H1 (cell line): ENCODE measurements at regions not wholly inside any gene's neighbourhood (a gene's known extent, or its start where the extent isn't known, plus 50 kb on each side); places are given as distances from the start of the nearest gene placed in this dataset.

Experiments used
- CTCF ChIA-PET: fragments of 300-600 bp; sonication (Branson Sonifier 250); formaldehyde crosslinking; loops from one replicate; lab custom pipeline; 2021; ENCODE audit not compliant: partially characterized antibody; lab: Charles Lee
- POLR2A ChIA-PET: fragments of 300-600 bp; sonication (Branson Sonifier 250); formaldehyde crosslinking; loops from one replicate; lab custom pipeline; 2021; ENCODE audit warnings: inconsistent platforms; ENCODE audit not compliant: partially characterized antibody; lab: Charles Lee
- DNase-seq, 2 experiments: peaks; one replicate each; pipeline versions ENCODE4 v3.0.0 to v3.0.0-alpha.2; 2010 to 2022; ENCODE audit warnings: low spot score in 2 of 2, low read depth in 1 of 2, mixed read lengths in 1 of 2
- FAIRE-seq: peaks from 2 replicates; lab custom pipeline; 2011; peaks lifted over from hg19 to GRCh38; lab: Jason Lieb, UNC
- H2AFZ ChIP-seq: 2 replicates; pipeline ENCODE4 v1.8.1; 2012; ENCODE audit warnings: low read length, inconsistent platforms
- H2AK5ac ChIP-seq: 2 replicates; pipeline ENCODE4 v1.6.1; 2013; ENCODE audit warnings: low read depth, low read length
- H2BK120ac ChIP-seq: replicated peaks from 2 replicates; pipeline ENCODE3; 2013; ENCODE audit warnings: low read depth, low read length, inconsistent platforms
- H2BK12ac ChIP-seq: 2 replicates; pipeline ENCODE4 v1.6.1; 2013; ENCODE audit warnings: low read depth, low read length
- H2BK15ac ChIP-seq: 2 replicates; pipeline ENCODE4 v1.6.1; 2013; ENCODE audit warnings: low read length
- H2BK20ac ChIP-seq: 2 replicates; pipeline ENCODE4 v1.6.1; 2013; ENCODE audit warnings: low read length
- H2BK5ac ChIP-seq: 2 replicates; pipeline ENCODE4 v1.6.1; 2013; ENCODE audit warnings: low read depth, low read length
- H3K14ac ChIP-seq: 2 replicates; pipeline ENCODE4 v1.6.1; 2013; ENCODE audit warnings: inconsistent platforms; ENCODE audit not compliant: insufficient read length
- H3K18ac ChIP-seq: 2 replicates; pipeline ENCODE4 v1.6.1; 2013; ENCODE audit warnings: low read length; ENCODE audit errors: extremely low read depth
- H3K23ac ChIP-seq: 2 replicates; pipeline ENCODE4 v1.6.1; 2013; ENCODE audit warnings: inconsistent platforms; ENCODE audit not compliant: insufficient read length
- H3K23me2 ChIP-seq: 2 replicates; pipeline ENCODE4 v1.6.1; 2013; ENCODE audit warnings: low read depth, low read length
- H3K27ac ChIP-seq: 2 replicates; pipeline ENCODE4 v1.6.1; 2011; ENCODE audit warnings: low read depth, low read length, inconsistent platforms
- H3K27me3 ChIP-seq, 4 experiments: replicated peaks in 1 of 4; 1 replicate in 1 of 4; 2 replicates in 3 of 4; pipeline versions ENCODE4 v1.6.1 to v1.8.1; 2011 to 2013; ENCODE audit warnings: low read length in 3 of 4, mild to moderate bottlenecking in 3 of 4, inconsistent platforms in 2 of 4, mixed read lengths in 2 of 4, moderate library complexity in 1 of 4; ENCODE audit not compliant: control insufficient read depth in 3 of 4, insufficient read depth in 3 of 4; ENCODE audit errors: extremely low read depth in 1 of 4
- H3K36me3 ChIP-seq, 4 experiments: 2 replicates each; pipeline versions ENCODE4 v1.6.1 to v1.8.1; 2011 to 2013; ENCODE audit warnings: mild to moderate bottlenecking in 4 of 4, low read length in 3 of 4, moderate library complexity in 2 of 4, control low read depth in 1 of 4, inconsistent platforms in 1 of 4; ENCODE audit not compliant: insufficient read depth in 4 of 4, control insufficient read depth in 2 of 4
- H3K4ac ChIP-seq: replicated peaks from 2 replicates; pipeline ENCODE3; 2013; ENCODE audit warnings: low read length, low read depth, mixed read lengths, inconsistent platforms; ENCODE audit not compliant: insufficient read length
- H3K4me1 ChIP-seq, 4 experiments: replicated peaks in 1 of 4; 1 replicate in 1 of 4; 2 replicates in 3 of 4; pipeline versions ENCODE4 v1.6.1 to v1.8.1; 2011 to 2013; ENCODE audit warnings: low read length in 3 of 4, inconsistent platforms in 2 of 4, mixed read lengths in 1 of 4; ENCODE audit not compliant: insufficient read depth in 4 of 4, control insufficient read depth in 3 of 4
- H3K4me2 ChIP-seq, 2 experiments: 2 replicates each; pipeline versions ENCODE4 v1.6.1 to v1.8.1; 2011 to 2013; ENCODE audit warnings: low read depth in 2 of 2, low read length in 2 of 2, control low read depth in 1 of 2, inconsistent platforms in 1 of 2, mild to moderate bottlenecking in 1 of 2; ENCODE audit not compliant: insufficient read depth in 1 of 2
- H3K4me3 ChIP-seq, 4 experiments: fragments of 200-600, 300-600 bp in 1 of 4; sonication (generic), shearing (Covaris generic), sonication (Bioruptor Twin) in 1 of 4; 2 replicates each; pipeline versions ENCODE4 v1.5.1 to v1.8.1; 2011 to 2016; ENCODE audit warnings: low read length in 4 of 4, low read depth in 3 of 4, control low read depth in 2 of 4, inconsistent platforms in 2 of 4, mild to moderate bottlenecking in 2 of 4, mixed read lengths in 1 of 4, moderate library complexity in 1 of 4; ENCODE audit not compliant: insufficient read depth in 2 of 4; ENCODE audit errors: extremely low read depth in 1 of 4
- H3K56ac ChIP-seq: replicated peaks from 2 replicates; pipeline ENCODE3; 2013; ENCODE audit warnings: low read depth, mild to moderate bottlenecking, mixed read lengths, low read length, inconsistent platforms; ENCODE audit not compliant: insufficient read length
- H3K79me1 ChIP-seq: 2 replicates; pipeline ENCODE4 v1.6.1; 2013; ENCODE audit warnings: low read depth, low read length, control low read depth
- H3K79me2 ChIP-seq, 2 experiments: 2 replicates each; pipeline versions ENCODE4 v1.6.1 to v1.8.1; 2012 to 2013; ENCODE audit warnings: low read length in 2 of 2, mild to moderate bottlenecking in 2 of 2, inconsistent platforms in 1 of 2; ENCODE audit not compliant: insufficient read depth in 2 of 2, control insufficient read depth in 1 of 2
- H3K9ac ChIP-seq, 4 experiments: replicated peaks in 1 of 4; 1 replicate in 1 of 4; 2 replicates in 3 of 4; pipeline versions ENCODE4 v1.6.1 to v1.8.1; 2011 to 2013; ENCODE audit warnings: low read depth in 3 of 4, low read length in 3 of 4, control low read depth in 2 of 4, mild to moderate bottlenecking in 2 of 4, moderate library complexity in 2 of 4, inconsistent platforms in 1 of 4; ENCODE audit errors: extremely low read depth in 1 of 4
- H3K9me3 ChIP-seq, 2 experiments: 2 replicates each; pipeline versions ENCODE4 v1.6.1 to v1.8.1; 2012 to 2013; ENCODE audit warnings: mild to moderate bottlenecking in 2 of 2, moderate library complexity in 2 of 2, control low read depth in 1 of 2, inconsistent platforms in 1 of 2, low read depth in 1 of 2, low read length in 1 of 2, mixed read lengths in 1 of 2; ENCODE audit not compliant: insufficient read depth in 2 of 2
- H4K20me1 ChIP-seq, 2 experiments: replicated peaks in 1 of 2; 2 replicates each; pipeline versions ENCODE3 to v1.8.1; 2011 to 2013; ENCODE audit warnings: inconsistent platforms in 2 of 2, low read length in 2 of 2, mild to moderate bottlenecking in 1 of 2; ENCODE audit not compliant: insufficient read depth in 2 of 2, control insufficient read depth in 1 of 2
- H4K5ac ChIP-seq: 2 replicates; pipeline ENCODE4 v1.6.1; 2013; ENCODE audit warnings: low read length, low read depth, mixed read lengths, inconsistent platforms; ENCODE audit not compliant: insufficient read length
- H4K8ac ChIP-seq: 2 replicates; pipeline ENCODE4 v1.8.0; 2013; ENCODE audit warnings: mild to moderate bottlenecking, moderate library complexity, low read length, inconsistent platforms; ENCODE audit not compliant: insufficient read depth; ENCODE audit errors: extremely low read depth
- H4K91ac ChIP-seq: replicated peaks from 2 replicates; pipeline ENCODE3; 2013; ENCODE audit warnings: low read length, mixed read lengths, inconsistent platforms; ENCODE audit not compliant: insufficient read length
- BACH1 ChIP-seq: IDR thresholded peaks from 2 replicates; pipeline ENCODE4 v1.6.1; 2012; ENCODE audit warnings: low read length, improper control_type of control experiment
- CREB1 ChIP-seq: IDR thresholded peaks from 2 replicates; pipeline ENCODE4 v1.6.1; 2012; ENCODE audit warnings: inconsistent platforms
- CTBP2 ChIP-seq: IDR thresholded peaks from 2 replicates; pipeline ENCODE4 v1.7.0; 2011; ENCODE audit warnings: borderline replicate concordance, mild to moderate bottlenecking, moderate library complexity, mixed read lengths, low read length; ENCODE audit not compliant: insufficient read depth, insufficient read length
- E2F6 ChIP-seq: IDR thresholded peaks from 2 replicates; pipeline ENCODE4 v1.6.1; 2012; ENCODE audit warnings: inconsistent platforms
- EZH2 ChIP-seq: fragments of 200-600 bp; sonication (generic); IDR thresholded peaks from 2 replicates; pipeline ENCODE4 v1.7.1; 2012; ENCODE audit warnings: low read depth, mild to moderate bottlenecking, moderate library complexity, low read length, inconsistent platforms; ENCODE audit not compliant: severe bottlenecking
- FOSL1 ChIP-seq: IDR thresholded peaks from 2 replicates; pipeline ENCODE4 v1.6.1; 2011; ENCODE audit warnings: mild to moderate bottlenecking, low read depth, low read length, moderate library complexity; ENCODE audit not compliant: insufficient read depth
- RXRA ChIP-seq: IDR thresholded peaks from 2 replicates; pipeline ENCODE4 v1.6.1; 2011; ENCODE audit warnings: low read depth, mild to moderate bottlenecking, low read length, moderate library complexity; ENCODE audit not compliant: insufficient read depth
- TBP ChIP-seq: IDR thresholded peaks from 2 replicates; pipeline ENCODE4 v1.6.1; 2011; ENCODE audit warnings: low read depth, low read length, improper control_type of control experiment
- TEAD4 ChIP-seq: IDR thresholded peaks from 2 replicates; pipeline ENCODE4 v1.6.1; 2012; ENCODE audit warnings: low read depth, low read length, inconsistent platforms, mixed read lengths
- WGBS, 2 experiments: shearing (Covaris generic) in 1 of 2; methylation state at CpG; one replicate each; pipeline versions ENCODE4 v1.1.6 to v1.1.7; 2013 to 2015; ENCODE audit warnings: low lambda C conversion rate in 2 of 2, mixed read lengths in 2 of 2, inconsistent platforms in 1 of 2, low coverage in 1 of 2, missing lambda C conversion rate in 1 of 2; ENCODE audit not compliant: insufficient replicate concordance in 2 of 2, insufficient coverage in 1 of 2, insufficient read length in 1 of 2; ENCODE audit errors: extremely low coverage in 1 of 2, missing lambda C conversion rate in 1 of 2; 5-methylcytosine and 5-hydroxymethylcytosine counted together
- TF ChIP-seq, protein P1 (sequence below): IDR thresholded peaks from 2 replicates; pipeline ENCODE4 v1.6.1; 2011; ENCODE audit warnings: low read length, improper control_type of control experiment

DNA sequence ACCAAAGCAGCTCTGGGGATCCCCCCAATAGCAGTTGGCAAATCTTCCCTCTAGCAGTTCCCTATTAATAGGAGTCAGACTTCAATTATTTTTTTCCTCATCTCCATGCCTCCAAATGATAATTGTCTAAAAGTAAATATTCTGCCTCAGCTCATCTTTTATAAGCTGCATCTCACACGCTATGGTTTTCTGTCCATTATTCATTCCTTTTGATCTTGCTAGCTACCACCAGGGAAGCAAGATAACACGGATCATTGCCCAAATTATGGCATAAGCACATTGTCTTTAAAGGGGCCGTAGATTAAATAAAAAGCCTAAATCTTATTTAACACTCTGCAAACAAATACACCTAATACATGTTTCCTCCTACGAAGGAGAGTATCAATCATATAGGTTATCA is 670.8 kb upstream of the FLRT2 start:
- no peak for DNase-seq
- Histone ChIP-seq H4K91ac (no peak overlapping the region), H3K36me3 (no peaks in the 10 kb centered on the region), H2BK120ac (no peak overlapping the region), H3K56ac (no peak overlapping the region), H3K9me3 (no peaks in the 10 kb centered on the region), H3K14ac (no peak overlapping the region), H2AK5ac (no peak overlapping the region), H4K20me1 (no peaks in the 10 kb centered on the region), H3K18ac (no peak overlapping the region), H2BK5ac (no peak overlapping the region), H3K4ac (no peak overlapping the region), H2BK20ac (no peak overlapping the region), H3K4me1 (no peaks in the 10 kb centered on the region), H3K79me2 (no peaks in the 10 kb centered on the region), H3K79me1 (no peaks in the 10 kb centered on the region), H2AFZ (no peak overlapping the region), H2BK12ac (no peak overlapping the region), H3K27me3 (no peaks in the 10 kb centered on the region), H3K23me2 (no peaks in the 10 kb centered on the region), H2BK15ac (no peak overlapping the region), H3K27ac (no peak overlapping the region), H3K23ac (no peak overlapping the region), H4K5ac (no peak overlapping the region), H4K8ac (no peak overlapping the region), H3K4me2 (no peak overlapping the region), H3K4me3 (no peak overlapping the region), H3K9ac (no peak overlapping the region)
- ChIA-PET POLR2A (no interaction called here), CTCF (no interaction called here)
- FAIRE-seq = no peak
- WGBS, 2 experiments = 95% methylated on average over 4 of the region's 4 CpGs; no CpG with 5 or more reads in 1 of the 2 experiments
- TF ChIP-seq RXRA (no peak), CREB1 (no peak), CTBP2 (no peak), E2F6 (no peak), TBP (no peak), EZH2 (no peak), TEAD4 (no peak), BACH1 (no peak), FOSL1 (no peak)
- TF ChIP-seq, protein P1, sequence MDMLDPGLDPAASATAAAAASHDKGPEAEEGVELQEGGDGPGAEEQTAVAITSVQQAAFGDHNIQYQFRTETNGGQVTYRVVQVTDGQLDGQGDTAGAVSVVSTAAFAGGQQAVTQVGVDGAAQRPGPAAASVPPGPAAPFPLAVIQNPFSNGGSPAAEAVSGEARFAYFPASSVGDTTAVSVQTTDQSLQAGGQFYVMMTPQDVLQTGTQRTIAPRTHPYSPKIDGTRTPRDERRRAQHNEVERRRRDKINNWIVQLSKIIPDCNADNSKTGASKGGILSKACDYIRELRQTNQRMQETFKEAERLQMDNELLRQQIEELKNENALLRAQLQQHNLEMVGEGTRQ = no peak
